OCI-LY1 (cell line): ENCODE measurements at regions not wholly inside any gene's neighbourhood (a gene's known extent, or its start where the extent isn't known, plus 50 kb on each side); places are given as distances from the start of the nearest gene placed in this dataset.

Experiments
- H2AFZ ChIP-seq: fragments of 200-600 bp; sonication (generic), shearing (Covaris generic); 2 replicates; pipeline ENCODE4 v1.6.0; 2014; ENCODE audit warnings: antibody characterized with exemption, mild to moderate bottlenecking, low read length
- H3F3A ChIP-seq: fragments of 200-600 bp; sonication (generic), shearing (Covaris generic); 2 replicates; pipeline ENCODE4 v1.6.0; 2014; ENCODE audit warnings: mild to moderate bottlenecking, antibody characterized with exemption, low read length, moderate library complexity; ENCODE audit not compliant: insufficient read depth
- H3K27ac ChIP-seq: fragments of 200-600 bp; sonication (generic); 2 replicates; pipeline ENCODE4 v1.5.1; 2014; ENCODE audit warnings: low read length, mixed run types, mild to moderate bottlenecking, low read depth; ENCODE audit not compliant: poor library complexity, severe bottlenecking
- H3K27me3 ChIP-seq: fragments of 200-600 bp; sonication (generic); 2 replicates; pipeline ENCODE4 v1.6.0; 2014; ENCODE audit warnings: antibody characterized with exemption, mild to moderate bottlenecking, low read length, moderate library complexity; ENCODE audit not compliant: insufficient read depth
- H3K36me3 ChIP-seq: fragments of 200-600 bp; sonication (generic); 2 replicates; pipeline ENCODE4 v1.6.1; 2014; ENCODE audit warnings: mild to moderate bottlenecking, antibody characterized with exemption, low read length, moderate library complexity, mixed read lengths; ENCODE audit not compliant: insufficient read depth
- H3K4me1 ChIP-seq: fragments of 200-600 bp; sonication (generic); 2 replicates; pipeline ENCODE4 v1.5.1; 2014; ENCODE audit warnings: mild to moderate bottlenecking, low read length, moderate library complexity; ENCODE audit not compliant: insufficient read depth, severe bottlenecking
- H3K4me2 ChIP-seq: fragments of 200-600 bp; sonication (generic), shearing (Covaris generic); 2 replicates; pipeline ENCODE4 v1.6.1; 2014; ENCODE audit warnings: low read length
- H3K4me3 ChIP-seq: fragments of 200-600 bp; sonication (generic); 2 replicates; pipeline ENCODE4 v1.5.1; 2014; ENCODE audit warnings: low read length, low read depth, mild to moderate bottlenecking, mixed read lengths; ENCODE audit not compliant: poor library complexity, severe bottlenecking
- H3K79me2 ChIP-seq: fragments of 200-600 bp; shearing (Covaris generic); 2 replicates; pipeline ENCODE4 v1.6.1; 2016; ENCODE audit warnings: mixed run types, low read length, mixed read lengths; ENCODE audit not compliant: insufficient read depth
- H3K9ac ChIP-seq: fragments of 200-600 bp; sonication (generic), shearing (Covaris generic); 2 replicates; pipeline ENCODE4 v1.6.1; 2014; ENCODE audit warnings: mild to moderate bottlenecking, low read length, mixed read lengths
- H3K9me2 ChIP-seq: fragments of 200-600 bp; sonication (generic), shearing (Covaris generic); 2 replicates; pipeline ENCODE4 v1.6.1; 2014; ENCODE audit warnings: low read depth, mild to moderate bottlenecking, low read length, mixed read lengths
- H3K9me3 ChIP-seq: fragments of 200-600 bp; shearing (Covaris generic); 2 replicates; pipeline ENCODE4 v1.6.1; 2014; ENCODE audit warnings: low read length, mixed read lengths
- H4K20me1 ChIP-seq: fragments of 200-600 bp; sonication (generic), shearing (Covaris generic); 2 replicates; pipeline ENCODE4 v1.6.0; 2016; ENCODE audit warnings: mild to moderate bottlenecking, low read length; ENCODE audit not compliant: insufficient read depth
- EZH2 ChIP-seq: fragments of 200-600 bp; sonication (generic), shearing (Covaris generic); IDR thresholded peaks from 2 replicates; pipeline ENCODE4 v1.8.0; 2017; ENCODE audit warnings: borderline replicate concordance, mixed run types, mild to moderate bottlenecking, antibody characterized with exemption, low read length, moderate library complexity, mixed read lengths
- TF ChIP-seq, protein P1 (sequence below): fragments of 200-600 bp; sonication (generic), shearing (Covaris generic); IDR thresholded peaks from 2 replicates; pipeline ENCODE4 v1.5.1; 2017; ENCODE audit warnings: mild to moderate bottlenecking, antibody characterized with exemption, low read length, moderate library complexity, mixed read lengths

DNA sequence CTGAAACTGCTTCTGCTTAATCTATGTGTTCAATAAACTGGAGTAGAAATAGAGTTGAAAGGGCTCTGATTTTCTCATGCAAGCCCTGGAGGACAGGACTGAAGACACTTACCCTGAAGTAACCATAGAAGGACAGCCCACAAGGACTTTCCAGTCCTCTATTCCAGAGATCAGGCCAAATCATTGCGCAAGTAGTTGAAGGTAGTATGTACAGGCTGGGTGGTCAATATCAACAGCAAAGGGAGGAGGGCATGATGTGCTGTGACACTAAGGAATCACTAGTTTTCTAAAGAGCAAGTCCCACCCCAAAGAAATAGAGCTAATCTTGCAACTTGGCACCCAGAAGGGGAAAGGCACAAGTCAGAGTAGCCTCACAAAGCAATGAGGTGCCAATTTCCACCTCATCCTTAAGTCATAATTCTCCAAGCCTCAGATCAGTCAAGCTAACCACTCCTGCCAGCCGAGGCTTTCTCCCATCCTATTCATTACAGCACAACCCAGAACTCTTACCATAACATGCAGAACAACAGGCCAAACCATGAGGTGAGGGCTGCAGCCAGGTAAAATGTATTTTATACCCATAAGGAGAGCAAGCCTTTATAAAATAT is 533.5 kb downstream of the TNS1 start:
- Histone ChIP-seq H3K79me2 (no peaks in the 10 kb centered on the region), H3K4me3 (no peak overlapping the region), H2AFZ (no peak overlapping the region), H4K20me1 (no peaks in the 10 kb centered on the region), H3K36me3 (no peaks in the 10 kb centered on the region), H3K9ac (no peak overlapping the region), H3F3A (no peaks in the 10 kb centered on the region), H3K27ac (no peak overlapping the region), H3K9me2 (no peaks in the 10 kb centered on the region), H3K4me1 (no peaks in the 10 kb centered on the region), H3K4me2 (no peak overlapping the region), H3K27me3 (no peaks in the 10 kb centered on the region), H3K9me3 (no peaks in the 10 kb centered on the region)
- TF ChIP-seq, protein P1, sequence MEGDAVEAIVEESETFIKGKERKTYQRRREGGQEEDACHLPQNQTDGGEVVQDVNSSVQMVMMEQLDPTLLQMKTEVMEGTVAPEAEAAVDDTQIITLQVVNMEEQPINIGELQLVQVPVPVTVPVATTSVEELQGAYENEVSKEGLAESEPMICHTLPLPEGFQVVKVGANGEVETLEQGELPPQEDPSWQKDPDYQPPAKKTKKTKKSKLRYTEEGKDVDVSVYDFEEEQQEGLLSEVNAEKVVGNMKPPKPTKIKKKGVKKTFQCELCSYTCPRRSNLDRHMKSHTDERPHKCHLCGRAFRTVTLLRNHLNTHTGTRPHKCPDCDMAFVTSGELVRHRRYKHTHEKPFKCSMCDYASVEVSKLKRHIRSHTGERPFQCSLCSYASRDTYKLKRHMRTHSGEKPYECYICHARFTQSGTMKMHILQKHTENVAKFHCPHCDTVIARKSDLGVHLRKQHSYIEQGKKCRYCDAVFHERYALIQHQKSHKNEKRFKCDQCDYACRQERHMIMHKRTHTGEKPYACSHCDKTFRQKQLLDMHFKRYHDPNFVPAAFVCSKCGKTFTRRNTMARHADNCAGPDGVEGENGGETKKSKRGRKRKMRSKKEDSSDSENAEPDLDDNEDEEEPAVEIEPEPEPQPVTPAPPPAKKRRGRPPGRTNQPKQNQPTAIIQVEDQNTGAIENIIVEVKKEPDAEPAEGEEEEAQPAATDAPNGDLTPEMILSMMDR = no peak
- TF ChIP-seq EZH2 = no peak

DNA sequence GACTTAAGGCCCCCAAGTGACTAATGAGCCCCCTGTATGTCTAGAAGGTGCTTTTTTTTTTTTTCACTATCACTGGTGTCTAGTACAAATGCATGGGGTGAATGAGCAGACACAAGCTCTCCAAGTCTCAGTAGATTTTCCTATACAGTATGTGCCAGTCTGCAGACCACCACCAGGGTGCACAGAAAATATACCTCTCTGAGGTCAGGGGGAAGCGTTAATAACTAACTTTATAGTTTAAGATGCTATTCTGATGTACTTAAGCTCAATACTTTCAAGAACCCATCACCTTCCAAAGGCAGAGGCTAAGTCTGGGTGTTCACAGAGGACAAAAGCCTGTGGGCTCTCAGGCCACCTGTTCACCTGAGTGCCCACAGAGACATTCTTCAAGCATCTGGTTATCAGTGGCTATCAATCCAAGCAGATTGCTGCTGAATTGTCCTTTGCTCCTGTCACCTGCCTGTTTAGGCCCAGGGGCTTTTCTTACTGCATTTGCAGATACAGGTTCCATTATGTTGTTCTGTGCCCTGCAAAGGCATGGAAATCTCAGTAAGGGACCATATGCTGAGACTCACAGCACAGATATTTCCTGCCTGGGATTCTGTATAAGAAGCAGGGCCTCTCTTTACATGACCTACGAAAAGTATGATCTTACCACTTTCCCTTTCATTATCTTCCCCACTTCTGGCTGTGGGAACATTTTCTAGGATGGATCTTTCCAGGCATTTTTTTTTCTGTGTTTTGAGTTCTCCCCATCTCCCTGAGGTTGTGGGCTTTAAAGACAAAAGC is 534.6 kb downstream of the TNS1 start:
- H3K9me3 ChIP-seq = no peaks in the 10 kb centered on the region
- H3K4me2 ChIP-seq = no peak overlapping the region
- H4K20me1 ChIP-seq = no peaks in the 10 kb centered on the region
- H3K4me3 ChIP-seq = no peak overlapping the region
- no peaks in the 10 kb centered on the region for H3K9me2 ChIP-seq
- H3K79me2 ChIP-seq = no peaks in the 10 kb centered on the region
- H3K36me3 ChIP-seq = no peaks in the 10 kb centered on the region
- H3K27ac ChIP-seq = no peak overlapping the region
- H2AFZ ChIP-seq = no peak overlapping the region
- no peaks in the 10 kb centered on the region for H3K4me1 ChIP-seq
- H3K27me3 ChIP-seq = no peaks in the 10 kb centered on the region
- no peak overlapping the region for H3K9ac ChIP-seq
- H3F3A ChIP-seq = no peaks in the 10 kb centered on the region
- TF ChIP-seq EZH2 = no peak
- TF ChIP-seq, protein P1 = no peak

DNA sequence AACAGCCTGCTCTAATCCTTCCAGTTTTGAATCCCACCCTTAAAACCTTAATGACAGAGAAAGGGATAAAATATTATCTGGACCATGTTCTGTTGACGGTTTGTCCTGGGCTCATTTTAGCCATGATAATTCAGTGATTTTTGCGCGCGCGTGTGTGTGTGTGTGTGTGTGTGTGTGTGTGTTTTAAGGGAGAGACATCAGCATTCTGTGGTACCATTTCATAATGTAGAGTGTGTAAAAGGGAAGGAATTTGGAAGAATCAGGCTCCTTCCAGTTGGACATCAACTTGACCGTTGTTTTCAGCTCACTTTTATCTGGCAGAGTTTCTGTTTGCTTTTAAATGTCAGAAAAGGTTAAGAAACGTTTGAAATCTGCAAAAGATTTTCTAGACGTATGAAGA is 535.5 kb downstream of the TNS1 start:
- Histone ChIP-seq H3F3A (no peaks in the 10 kb centered on the region), H3K9me3 (no peaks in the 10 kb centered on the region), H3K4me3 (no peak overlapping the region), H3K79me2 (no peaks in the 10 kb centered on the region), H3K9ac (no peak overlapping the region), H3K4me1 (no peaks in the 10 kb centered on the region), H3K27me3 (no peaks in the 10 kb centered on the region), H3K4me2 (no peak overlapping the region), H3K27ac (no peak overlapping the region), H3K9me2 (no peaks in the 10 kb centered on the region), H3K36me3 (no peaks in the 10 kb centered on the region), H4K20me1 (no peaks in the 10 kb centered on the region), H2AFZ (no peak overlapping the region)
- TF ChIP-seq, protein P1 = no peak
- no peak for TF ChIP-seq EZH2
